Lower leg skin (tissue), 4 donors: ENCODE measurements at regions not wholly inside any gene's neighbourhood (a gene's known extent, or its start where the extent isn't known, plus 50 kb on each side); places are given as distances from the start of the nearest gene placed in this dataset.
"Not testable (repeated sequence)": the region's sequence is repeated elsewhere in the genome, so short reads cannot be mapped to it uniquely, and the experiment has no call there.

ENCODE experiments used
- DNase-seq, 2 donors: peaks; one replicate each; pipeline ENCODE4 v3.0.0-alpha.2; 2019; ENCODE audit warnings: low spot score in 2 of 2
- H3K4me3 ChIP-seq: fragments of 200-600 bp; sonication (generic); 2 replicates; pipeline ENCODE4 v1.5.1; 2017; ENCODE audit warnings: mild to moderate bottlenecking, low read depth; ENCODE audit not compliant: poor library complexity, severe bottlenecking
- POLR2A ChIP-seq, 2 donors: fragments of 450-650 bp; IDR thresholded peaks; one replicate each; pipeline ENCODE4 v1.6.1; 2016 to 2017; ENCODE audit warnings: antibody characterized with exemption in 2 of 2, mild to moderate bottlenecking in 1 of 2, moderate library complexity in 1 of 2
- WGBS, 2 donors: methylation state at CpG; one replicate each; pipeline ENCODE4 v1.1.5; 2018; 5-methylcytosine and 5-hydroxymethylcytosine counted together
- intact Hi-C: fragments of 100-400 bp; cut with DNase I; formaldehyde crosslinking; loops from one replicate; pipeline ENCODE4 v1.15.0; 2023; ENCODE audit warnings: low total_unique reads
- TF ChIP-seq, protein P1 (sequence below), 3 donors: fragments of 450-650 bp; IDR thresholded peaks; one replicate each; pipeline ENCODE4 v1.5.1; 2016; ENCODE audit warnings: antibody characterized with exemption in 3 of 3, mild to moderate bottlenecking in 3 of 3, moderate library complexity in 2 of 3

DNA sequence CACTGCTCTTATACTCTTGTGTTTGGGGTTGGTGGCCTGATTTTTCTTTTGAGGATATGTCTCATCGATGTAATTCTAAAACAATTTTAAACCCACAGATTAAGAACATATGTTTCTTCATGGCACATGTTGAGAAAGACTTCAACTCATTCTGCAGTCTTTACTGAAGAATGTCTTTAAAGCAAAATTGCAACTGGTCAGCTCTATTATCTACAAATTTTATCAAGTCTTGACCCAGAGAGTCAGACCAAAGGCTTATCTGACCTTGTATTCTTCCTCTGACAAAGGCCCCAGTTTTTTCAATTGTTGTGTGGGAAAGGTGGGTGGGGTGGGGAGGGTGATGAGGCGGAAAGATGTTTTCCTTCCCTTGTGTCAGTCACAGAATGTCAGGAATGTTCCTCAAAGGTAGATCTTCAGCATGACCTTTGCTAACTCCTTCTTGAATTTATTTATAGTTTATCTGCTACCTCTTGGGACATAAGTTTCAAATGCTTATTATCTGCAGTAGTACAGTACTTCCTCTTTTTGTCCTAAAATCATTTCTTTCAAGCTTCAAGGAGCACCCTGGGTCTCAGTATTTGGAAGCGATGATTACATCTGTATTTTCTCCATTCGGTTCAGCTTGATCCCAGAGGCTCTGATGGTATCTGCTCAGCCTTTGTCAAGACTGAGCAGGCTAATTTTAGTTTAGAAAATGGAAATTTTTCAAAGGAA, 63.2 kb upstream of the TIAM2 start:
- TF ChIP-seq, protein P1, sequence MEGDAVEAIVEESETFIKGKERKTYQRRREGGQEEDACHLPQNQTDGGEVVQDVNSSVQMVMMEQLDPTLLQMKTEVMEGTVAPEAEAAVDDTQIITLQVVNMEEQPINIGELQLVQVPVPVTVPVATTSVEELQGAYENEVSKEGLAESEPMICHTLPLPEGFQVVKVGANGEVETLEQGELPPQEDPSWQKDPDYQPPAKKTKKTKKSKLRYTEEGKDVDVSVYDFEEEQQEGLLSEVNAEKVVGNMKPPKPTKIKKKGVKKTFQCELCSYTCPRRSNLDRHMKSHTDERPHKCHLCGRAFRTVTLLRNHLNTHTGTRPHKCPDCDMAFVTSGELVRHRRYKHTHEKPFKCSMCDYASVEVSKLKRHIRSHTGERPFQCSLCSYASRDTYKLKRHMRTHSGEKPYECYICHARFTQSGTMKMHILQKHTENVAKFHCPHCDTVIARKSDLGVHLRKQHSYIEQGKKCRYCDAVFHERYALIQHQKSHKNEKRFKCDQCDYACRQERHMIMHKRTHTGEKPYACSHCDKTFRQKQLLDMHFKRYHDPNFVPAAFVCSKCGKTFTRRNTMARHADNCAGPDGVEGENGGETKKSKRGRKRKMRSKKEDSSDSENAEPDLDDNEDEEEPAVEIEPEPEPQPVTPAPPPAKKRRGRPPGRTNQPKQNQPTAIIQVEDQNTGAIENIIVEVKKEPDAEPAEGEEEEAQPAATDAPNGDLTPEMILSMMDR (IDR thresholded peaks at IDR 0.05): no peak
- no peak for TF ChIP-seq POLR2A (IDR thresholded peaks at IDR 0.05)
- no peak overlapping the region for H3K4me3 ChIP-seq
- no peak for DNase-seq
- intact Hi-C loops: no loop called here
- 47 to 56% methylated on average over 4 of the region's 4 CpGs for WGBS, 2 donors

DNA sequence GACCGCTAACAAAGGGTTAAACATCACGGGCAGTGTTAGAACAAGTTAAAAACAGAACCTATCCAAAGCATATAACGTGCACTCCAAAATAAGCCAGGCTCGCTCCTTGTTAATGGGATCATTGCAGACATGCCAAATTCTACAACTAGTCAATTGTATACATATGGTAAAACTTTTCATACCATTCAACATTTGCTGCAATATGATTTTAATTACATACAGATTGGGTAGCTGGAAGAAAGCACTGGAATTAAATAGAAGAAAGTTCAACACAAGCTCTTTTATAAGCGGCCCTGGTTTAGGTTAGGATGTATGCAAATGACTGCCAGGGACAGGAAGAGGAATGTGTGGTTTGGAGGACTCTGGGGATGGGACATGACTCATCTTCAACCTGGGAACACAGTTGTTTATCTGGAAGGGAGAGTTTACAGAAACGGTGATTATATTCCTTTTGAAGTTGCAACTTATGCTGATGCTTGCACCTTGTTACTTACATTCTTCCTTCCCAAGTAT, 62.5 kb upstream of the TIAM2 start:
- intact Hi-C loops: no loop called here
- 20 to 22% methylated on average over 6 of the region's 6 CpGs for WGBS, 2 donors
- no peak for TF ChIP-seq POLR2A (IDR thresholded peaks at IDR 0.05)
- TF ChIP-seq, protein P1 (IDR thresholded peaks at IDR 0.05): no peak

DNA sequence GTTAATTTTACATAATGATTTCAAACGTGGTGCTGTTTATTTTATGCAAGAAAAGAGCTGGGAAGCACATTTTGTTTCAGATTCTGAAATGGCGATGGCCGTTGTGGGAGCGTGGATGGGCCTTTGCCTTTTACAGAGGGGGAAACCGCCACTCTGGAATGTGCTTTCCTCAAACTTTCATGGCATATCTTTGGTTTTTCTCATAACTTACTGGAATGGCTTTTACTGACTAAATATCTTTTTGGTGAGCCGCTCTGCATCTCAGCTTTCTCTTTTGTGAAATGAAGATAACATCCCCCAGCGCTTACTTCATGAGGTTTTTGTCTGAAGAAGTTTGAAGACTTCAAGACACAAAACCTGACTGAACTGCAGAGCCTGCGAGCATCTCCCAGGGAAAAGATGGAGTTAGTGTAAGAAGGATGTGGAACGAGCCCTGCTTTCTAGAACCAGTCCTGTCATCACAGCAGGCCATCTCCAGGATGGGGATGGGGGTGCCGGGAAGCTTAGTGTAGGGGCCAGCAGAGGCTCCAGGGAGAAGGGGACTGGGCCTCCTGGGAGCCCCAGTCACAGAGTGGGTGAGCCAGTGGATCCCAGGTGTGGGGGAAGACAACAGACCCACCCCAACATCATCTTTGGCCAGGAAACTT, 61.8 kb upstream of the TIAM2 start:
- TF ChIP-seq POLR2A (IDR thresholded peaks at IDR 0.05): no peak
- TF ChIP-seq, protein P1 (IDR thresholded peaks at IDR 0.05): no peak
- 90% methylated on average over 10 of the region's 10 CpGs for WGBS, 2 donors
- no peak overlapping the region for H3K4me3 ChIP-seq
- intact Hi-C loops: no loop called here
- DNase-seq: peak in 1 of 2 donors; percentile 56

More for the DNA sequence above, 62.5 kb upstream of the TIAM2 start:
- DNase-seq: no peak
- no peak overlapping the region for H3K4me3 ChIP-seq

DNA sequence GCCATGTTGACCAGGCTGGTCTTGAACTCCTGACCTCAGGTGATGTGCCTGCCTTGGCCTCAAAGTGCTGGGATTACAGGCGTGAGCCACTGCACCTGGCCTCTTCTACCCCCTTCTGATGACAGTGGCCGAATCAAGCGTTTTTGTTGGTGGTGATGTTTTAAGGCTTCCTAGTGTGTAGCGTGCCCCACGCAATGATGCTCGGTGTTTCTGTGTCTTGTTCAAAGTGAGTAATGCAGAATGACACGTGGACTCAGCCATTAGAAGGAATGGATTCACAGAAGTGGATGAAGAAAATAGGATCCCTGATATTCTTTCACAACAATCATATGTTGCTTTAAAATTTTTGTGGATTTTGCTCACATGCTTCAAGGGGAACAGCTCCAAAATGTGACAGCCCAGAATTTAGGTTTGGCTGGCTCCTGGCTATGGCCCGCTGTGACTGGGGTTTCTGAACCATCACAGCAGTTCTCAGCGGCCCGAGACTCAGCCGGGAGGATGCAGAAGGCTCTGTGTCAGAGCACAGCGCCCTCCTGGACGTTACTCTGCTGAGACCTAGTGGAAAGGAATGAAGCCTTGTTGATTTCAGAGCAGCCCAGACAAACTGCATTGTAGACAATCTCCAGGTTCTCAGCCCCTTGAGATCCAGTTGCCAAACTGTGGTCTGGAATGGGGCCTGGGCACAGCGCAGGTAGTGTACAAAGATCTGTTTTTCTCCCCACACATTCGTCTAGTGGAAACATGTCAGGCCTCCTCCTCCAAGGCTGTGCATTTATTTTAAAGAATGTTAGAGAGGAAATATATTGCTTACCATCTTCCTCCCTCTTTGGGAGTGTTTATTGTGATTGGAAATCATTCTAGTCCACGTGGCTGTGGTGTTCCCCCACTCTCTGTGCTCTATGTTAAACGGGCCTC, 57.6 kb upstream of the TIAM2 start:
- 65 to 66% methylated on average over 17 of the region's 17 CpGs for WGBS, 2 donors
- H3K4me3 ChIP-seq: no peak overlapping the region
- intact Hi-C loops: no loop called here
- no peak for TF ChIP-seq POLR2A (IDR thresholded peaks at IDR 0.05)
- no peak for DNase-seq

DNA sequence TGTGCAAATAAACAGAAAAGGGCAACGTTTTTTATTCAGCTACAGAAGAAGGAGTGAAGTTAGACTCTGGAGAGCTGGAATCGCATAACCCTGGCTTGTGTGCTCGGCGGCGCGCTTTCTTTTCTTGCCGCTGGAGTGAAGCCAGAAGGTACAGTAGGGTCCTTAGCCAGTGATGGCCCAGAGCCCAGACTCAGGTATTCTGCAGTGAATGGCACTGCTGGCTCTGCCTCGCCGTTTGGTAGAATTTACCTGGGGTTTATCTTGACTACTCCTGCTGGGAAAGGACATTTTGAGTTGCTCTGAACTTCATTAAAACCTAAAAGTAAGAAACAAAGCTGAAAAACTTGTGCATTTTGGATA, 56.9 kb upstream of the TIAM2 start:
- intact Hi-C loops: no loop called here
- DNase-seq: no peak
- 61% methylated on average over 9 of the region's 9 CpGs for WGBS, 2 donors
- TF ChIP-seq, protein P1 (IDR thresholded peaks at IDR 0.05): no peak
- no peak overlapping the region for H3K4me3 ChIP-seq

DNA sequence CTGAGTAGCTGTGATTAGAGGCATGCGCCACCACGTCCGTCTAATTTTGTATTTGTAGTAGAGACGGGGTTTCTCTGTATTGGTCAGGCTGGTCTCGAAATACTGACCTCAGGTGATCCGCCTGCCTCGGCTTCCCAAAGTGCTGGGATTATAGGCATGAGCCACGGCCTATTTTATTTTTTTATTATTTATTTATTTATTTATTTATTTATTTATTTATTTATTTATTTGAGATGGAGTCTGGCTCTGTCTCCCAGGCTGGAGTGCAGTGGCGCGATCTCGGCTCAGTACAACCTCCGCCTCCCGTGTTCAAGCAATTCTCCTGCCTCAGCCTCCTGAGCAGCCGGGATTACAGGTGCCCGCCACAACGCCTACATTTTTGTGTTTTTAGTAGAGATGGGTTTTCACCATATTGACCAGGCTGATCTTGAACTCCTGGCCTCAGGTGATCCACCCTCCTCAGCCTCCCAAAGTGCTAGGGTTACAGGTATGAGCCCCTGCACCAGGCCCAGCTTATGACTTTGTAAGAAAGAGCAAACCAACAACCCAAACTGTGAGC, 56.3 kb upstream of the TIAM2 start:
- H3K4me3 ChIP-seq, DNase-seq, intact Hi-C loops: not testable (repeated sequence)
- 97 to 98% methylated on average over 16 of the region's 16 CpGs for WGBS, 2 donors
